IPS-15b (cell line): ENCODE measurements at regions not wholly inside any gene's neighbourhood (a gene's known extent, or its start where the extent isn't known, plus 50 kb on each side); places are given as distances from the start of the nearest gene placed in this dataset.

Experiments
- H3K27me3 ChIP-seq: one replicate; pipeline ENCODE4 v1.6.1; 2013; ENCODE audit warnings: low read length; ENCODE audit not compliant: control insufficient read depth, insufficient read depth
- H3K36me3 ChIP-seq: one replicate; pipeline ENCODE4 v1.6.1; 2013; ENCODE audit warnings: low read length; ENCODE audit not compliant: control insufficient read depth, insufficient read depth
- H3K4me1 ChIP-seq: one replicate; pipeline ENCODE4 v1.6.1; 2013; ENCODE audit warnings: mild to moderate bottlenecking, low read length; ENCODE audit not compliant: control insufficient read depth, insufficient read depth
- H3K4me3 ChIP-seq: one replicate; pipeline ENCODE4 v1.5.1; 2013; ENCODE audit warnings: low read depth, low read length
- H3K9ac ChIP-seq: one replicate; pipeline ENCODE4 v1.6.1; 2013; ENCODE audit warnings: low read depth, mild to moderate bottlenecking, low read length
- H3K9me3 ChIP-seq: one replicate; pipeline ENCODE4 v1.6.1; 2013; ENCODE audit warnings: mild to moderate bottlenecking, low read length; ENCODE audit not compliant: control insufficient read depth, insufficient read depth

DNA sequence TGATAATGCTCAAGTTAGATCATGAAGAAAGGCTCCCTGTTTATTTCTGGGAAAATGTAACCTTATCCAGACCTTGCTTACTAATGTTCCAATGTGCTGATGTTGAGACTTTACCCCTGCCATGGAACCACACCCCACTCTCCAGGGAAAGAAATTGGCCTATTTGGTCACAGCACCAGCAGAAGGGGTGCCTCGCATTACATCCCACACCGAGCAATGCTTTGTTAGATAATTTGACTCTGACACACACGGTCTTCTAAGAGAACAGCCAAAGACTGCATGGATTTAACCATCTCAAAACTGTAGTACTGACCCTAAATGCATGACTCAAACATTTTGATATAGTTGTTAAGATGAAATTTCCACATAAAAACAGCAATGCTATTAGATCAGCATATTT is 152.1 kb upstream of the CCDC150 start:
- Histone ChIP-seq H3K4me3 (no peak overlapping the region), H3K36me3 (no peaks in the 10 kb centered on the region), H3K27me3 (no peaks in the 10 kb centered on the region), H3K9me3 (no peaks in the 10 kb centered on the region), H3K9ac (no peak overlapping the region), H3K4me1 (no peaks in the 10 kb centered on the region)

DNA sequence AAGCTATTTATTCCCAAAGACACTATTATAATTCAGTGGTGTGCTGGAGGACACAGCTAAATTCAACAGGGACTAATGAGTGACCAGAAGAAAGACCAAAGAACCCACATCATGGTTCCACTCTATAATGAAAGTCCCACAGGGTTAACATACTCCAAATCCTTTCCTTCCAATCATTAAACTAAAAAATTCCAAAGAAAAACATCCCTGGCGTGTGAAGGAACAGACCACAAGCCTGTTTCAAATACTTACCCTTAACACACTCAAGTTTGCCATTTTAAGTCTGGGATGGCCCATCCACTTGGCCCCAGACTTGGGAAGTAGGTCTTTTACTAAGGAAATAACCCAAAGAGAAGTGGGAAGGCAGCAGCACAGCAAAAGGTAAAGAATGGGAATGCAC is 150.1 kb upstream of the CCDC150 start:
- no peak overlapping the region for H3K9ac ChIP-seq
- no peaks in the 10 kb centered on the region for H3K36me3 ChIP-seq
- H3K4me1 ChIP-seq: no peaks in the 10 kb centered on the region
- no peaks in the 10 kb centered on the region for H3K9me3 ChIP-seq
- H3K27me3 ChIP-seq: no peaks in the 10 kb centered on the region
- H3K4me3 ChIP-seq: no peak overlapping the region

GRCh38 chr2:196492946-196493345 is 146.6 kb upstream of the CCDC150 start:
- no peak overlapping the region for H3K9ac ChIP-seq
- H3K36me3 ChIP-seq: no peaks in the 10 kb centered on the region
- H3K27me3 ChIP-seq: no peaks in the 10 kb centered on the region
- H3K4me3 ChIP-seq: no peak overlapping the region
- no peaks in the 10 kb centered on the region for H3K4me1 ChIP-seq
- no peaks in the 10 kb centered on the region for H3K9me3 ChIP-seq

DNA sequence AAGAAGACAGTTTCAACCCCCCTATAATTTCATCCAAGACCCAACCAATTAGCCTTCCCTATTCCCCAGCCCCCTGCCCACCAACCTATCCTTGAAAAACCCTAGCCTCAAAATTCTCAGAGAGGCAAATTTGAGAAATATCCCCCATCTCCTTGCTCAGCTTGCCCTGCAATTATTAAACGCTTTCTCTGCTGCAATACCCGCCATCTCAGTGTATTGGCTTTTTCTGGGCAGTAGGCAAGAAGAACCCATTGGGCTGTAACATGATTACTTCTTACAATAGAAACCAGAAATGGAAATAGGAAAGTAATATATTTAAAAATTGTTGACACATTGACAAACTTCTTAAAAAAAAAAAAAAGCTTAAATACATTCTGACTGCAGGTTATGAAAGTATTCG is 140.6 kb upstream of the CCDC150 start:
- Histone ChIP-seq H3K27me3 (no peaks in the 10 kb centered on the region), H3K36me3 (no peaks in the 10 kb centered on the region), H3K9ac (no peak overlapping the region), H3K4me3 (no peak overlapping the region), H3K4me1 (no peaks in the 10 kb centered on the region), H3K9me3 (no peaks in the 10 kb centered on the region)

- Histone ChIP-seq H3K27me3 (no peaks in the 10 kb centered on the region), H3K9me3 (no peaks in the 10 kb centered on the region), H3K9ac (no peak overlapping the region), H3K4me3 (no peak overlapping the region), H3K36me3 (no peaks in the 10 kb centered on the region), H3K4me1 (no peaks in the 10 kb centered on the region)
Observed at GRCh38 chr2:196499686-196500085, 139.8 kb upstream of the CCDC150 start.

- Histone ChIP-seq H3K9me3 (no peaks in the 10 kb centered on the region), H3K27me3 (no peaks in the 10 kb centered on the region), H3K4me1 (no peaks in the 10 kb centered on the region), H3K9ac (no peak overlapping the region), H3K36me3 (no peaks in the 10 kb centered on the region), H3K4me3 (no peak overlapping the region)
Observed at GRCh38 chr2:196500686-196501431, 138.7 kb upstream of the CCDC150 start.

GRCh38 chr2:196501836-196502235 is 137.7 kb upstream of the CCDC150 start:
- Histone ChIP-seq H3K9me3 (no peaks in the 10 kb centered on the region), H3K9ac (no peak overlapping the region), H3K4me3 (no peak overlapping the region), H3K36me3 (no peaks in the 10 kb centered on the region), H3K4me1 (no peaks in the 10 kb centered on the region), H3K27me3 (no peaks in the 10 kb centered on the region)

- H3K27me3 ChIP-seq: no peaks in the 10 kb centered on the region
- H3K9ac ChIP-seq: no peak overlapping the region
- H3K4me1 ChIP-seq: no peaks in the 10 kb centered on the region
- H3K36me3 ChIP-seq: no peaks in the 10 kb centered on the region
- H3K9me3 ChIP-seq: no peaks in the 10 kb centered on the region
- H3K4me3 ChIP-seq: no peak overlapping the region
Observed at GRCh38 chr2:196502386-196502785, 137.1 kb upstream of the CCDC150 start.

DNA sequence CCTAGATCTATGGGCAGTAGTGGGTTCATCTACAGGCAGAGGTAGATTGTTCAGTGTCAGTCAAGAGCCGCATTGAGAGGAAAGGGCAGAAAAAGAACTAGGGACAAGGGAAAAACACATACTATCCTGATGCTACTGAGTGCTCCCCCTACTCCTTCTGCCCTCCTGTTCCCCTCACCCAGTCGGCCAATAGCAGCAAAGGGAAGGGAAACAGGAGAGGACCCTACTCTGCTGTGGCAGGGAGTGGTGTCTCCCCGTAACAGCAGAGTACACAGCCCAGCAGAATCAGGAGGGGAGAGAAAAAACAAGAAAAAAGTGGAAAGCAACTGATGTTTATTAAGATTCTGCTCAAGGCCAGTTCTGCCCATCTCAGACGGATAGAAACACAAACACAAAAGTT is 136.1 kb upstream of the CCDC150 start:
- Histone ChIP-seq H3K9me3 (no peaks in the 10 kb centered on the region), H3K4me3 (no peak overlapping the region), H3K4me1 (no peaks in the 10 kb centered on the region), H3K9ac (no peak overlapping the region), H3K27me3 (no peaks in the 10 kb centered on the region), H3K36me3 (no peaks in the 10 kb centered on the region)

- Histone ChIP-seq H3K36me3 (no peaks in the 10 kb centered on the region), H3K4me3 (no peak overlapping the region), H3K9me3 (no peaks in the 10 kb centered on the region), H3K27me3 (no peaks in the 10 kb centered on the region), H3K9ac (no peak overlapping the region), H3K4me1 (no peaks in the 10 kb centered on the region)
Observed at GRCh38 chr2:196504788-196505187, 134.7 kb upstream of the CCDC150 start.

GRCh38 chr2:196510246-196510645 is 129.3 kb upstream of the CCDC150 start:
- Histone ChIP-seq H3K27me3 (no peaks in the 10 kb centered on the region), H3K9me3 (no peaks in the 10 kb centered on the region), H3K36me3 (no peaks in the 10 kb centered on the region), H3K4me3 (no peak overlapping the region), H3K9ac (no peak overlapping the region), H3K4me1 (no peaks in the 10 kb centered on the region)

GRCh38 chr2:196511258-196512168 is 128.0 kb upstream of the CCDC150 start:
- H3K4me3 ChIP-seq: no peak overlapping the region
- H3K27me3 ChIP-seq: no peaks in the 10 kb centered on the region
- no peaks in the 10 kb centered on the region for H3K4me1 ChIP-seq
- H3K9ac ChIP-seq: no peak overlapping the region
- no peaks in the 10 kb centered on the region for H3K9me3 ChIP-seq
- H3K36me3 ChIP-seq: no peaks in the 10 kb centered on the region
